H1 (cell line): ENCODE measurements at regions not wholly inside any gene's neighbourhood (a gene's known extent, or its start where the extent isn't known, plus 50 kb on each side); places are given as distances from the start of the nearest gene placed in this dataset.
"Not testable (repeated sequence)": the region's sequence is repeated elsewhere in the genome, so short reads cannot be mapped to it uniquely, and the experiment has no call there.

Source experiments
- CTCF ChIA-PET: fragments of 300-600 bp; sonication (Branson Sonifier 250); formaldehyde crosslinking; loops from one replicate; lab custom pipeline; 2021; ENCODE audit not compliant: partially characterized antibody; lab: Charles Lee
- POLR2A ChIA-PET: fragments of 300-600 bp; sonication (Branson Sonifier 250); formaldehyde crosslinking; loops from one replicate; lab custom pipeline; 2021; ENCODE audit warnings: inconsistent platforms; ENCODE audit not compliant: partially characterized antibody; lab: Charles Lee
- DNase-seq, 2 experiments: peaks; one replicate each; pipeline versions ENCODE4 v3.0.0 to v3.0.0-alpha.2; 2010 to 2022; ENCODE audit warnings: low spot score in 2 of 2, low read depth in 1 of 2, mixed read lengths in 1 of 2
- FAIRE-seq: peaks from 2 replicates; lab custom pipeline; 2011; peaks lifted over from hg19 to GRCh38; lab: Jason Lieb, UNC
- H2AFZ ChIP-seq: 2 replicates; pipeline ENCODE4 v1.8.1; 2012; ENCODE audit warnings: low read length, inconsistent platforms
- H2AK5ac ChIP-seq: 2 replicates; pipeline ENCODE4 v1.6.1; 2013; ENCODE audit warnings: low read depth, low read length
- H2BK120ac ChIP-seq: replicated peaks from 2 replicates; pipeline ENCODE3; 2013; ENCODE audit warnings: low read depth, low read length, inconsistent platforms
- H2BK12ac ChIP-seq: 2 replicates; pipeline ENCODE4 v1.6.1; 2013; ENCODE audit warnings: low read depth, low read length
- H2BK15ac ChIP-seq: 2 replicates; pipeline ENCODE4 v1.6.1; 2013; ENCODE audit warnings: low read length
- H2BK20ac ChIP-seq: 2 replicates; pipeline ENCODE4 v1.6.1; 2013; ENCODE audit warnings: low read length
- H2BK5ac ChIP-seq: 2 replicates; pipeline ENCODE4 v1.6.1; 2013; ENCODE audit warnings: low read depth, low read length
- H3K14ac ChIP-seq: 2 replicates; pipeline ENCODE4 v1.6.1; 2013; ENCODE audit warnings: inconsistent platforms; ENCODE audit not compliant: insufficient read length
- H3K18ac ChIP-seq: 2 replicates; pipeline ENCODE4 v1.6.1; 2013; ENCODE audit warnings: low read length; ENCODE audit errors: extremely low read depth
- H3K23ac ChIP-seq: 2 replicates; pipeline ENCODE4 v1.6.1; 2013; ENCODE audit warnings: inconsistent platforms; ENCODE audit not compliant: insufficient read length
- H3K23me2 ChIP-seq: 2 replicates; pipeline ENCODE4 v1.6.1; 2013; ENCODE audit warnings: low read depth, low read length
- H3K27ac ChIP-seq: 2 replicates; pipeline ENCODE4 v1.6.1; 2011; ENCODE audit warnings: low read depth, low read length, inconsistent platforms
- H3K27me3 ChIP-seq, 4 experiments: replicated peaks in 1 of 4; 1 replicate in 1 of 4; 2 replicates in 3 of 4; pipeline versions ENCODE4 v1.6.1 to v1.8.1; 2011 to 2013; ENCODE audit warnings: low read length in 3 of 4, mild to moderate bottlenecking in 3 of 4, inconsistent platforms in 2 of 4, mixed read lengths in 2 of 4, moderate library complexity in 1 of 4; ENCODE audit not compliant: control insufficient read depth in 3 of 4, insufficient read depth in 3 of 4; ENCODE audit errors: extremely low read depth in 1 of 4
- H3K36me3 ChIP-seq, 4 experiments: 2 replicates each; pipeline versions ENCODE4 v1.6.1 to v1.8.1; 2011 to 2013; ENCODE audit warnings: mild to moderate bottlenecking in 4 of 4, low read length in 3 of 4, moderate library complexity in 2 of 4, control low read depth in 1 of 4, inconsistent platforms in 1 of 4; ENCODE audit not compliant: insufficient read depth in 4 of 4, control insufficient read depth in 2 of 4
- H3K4ac ChIP-seq: replicated peaks from 2 replicates; pipeline ENCODE3; 2013; ENCODE audit warnings: low read length, low read depth, mixed read lengths, inconsistent platforms; ENCODE audit not compliant: insufficient read length
- H3K4me1 ChIP-seq, 4 experiments: replicated peaks in 1 of 4; 1 replicate in 1 of 4; 2 replicates in 3 of 4; pipeline versions ENCODE4 v1.6.1 to v1.8.1; 2011 to 2013; ENCODE audit warnings: low read length in 3 of 4, inconsistent platforms in 2 of 4, mixed read lengths in 1 of 4; ENCODE audit not compliant: insufficient read depth in 4 of 4, control insufficient read depth in 3 of 4
- H3K4me2 ChIP-seq, 2 experiments: 2 replicates each; pipeline versions ENCODE4 v1.6.1 to v1.8.1; 2011 to 2013; ENCODE audit warnings: low read depth in 2 of 2, low read length in 2 of 2, control low read depth in 1 of 2, inconsistent platforms in 1 of 2, mild to moderate bottlenecking in 1 of 2; ENCODE audit not compliant: insufficient read depth in 1 of 2
- H3K4me3 ChIP-seq, 4 experiments: fragments of 200-600, 300-600 bp in 1 of 4; sonication (generic), shearing (Covaris generic), sonication (Bioruptor Twin) in 1 of 4; 2 replicates each; pipeline versions ENCODE4 v1.5.1 to v1.8.1; 2011 to 2016; ENCODE audit warnings: low read length in 4 of 4, low read depth in 3 of 4, control low read depth in 2 of 4, inconsistent platforms in 2 of 4, mild to moderate bottlenecking in 2 of 4, mixed read lengths in 1 of 4, moderate library complexity in 1 of 4; ENCODE audit not compliant: insufficient read depth in 2 of 4; ENCODE audit errors: extremely low read depth in 1 of 4
- H3K56ac ChIP-seq: replicated peaks from 2 replicates; pipeline ENCODE3; 2013; ENCODE audit warnings: low read depth, mild to moderate bottlenecking, mixed read lengths, low read length, inconsistent platforms; ENCODE audit not compliant: insufficient read length
- H3K79me1 ChIP-seq: 2 replicates; pipeline ENCODE4 v1.6.1; 2013; ENCODE audit warnings: low read depth, low read length, control low read depth
- H3K79me2 ChIP-seq, 2 experiments: 2 replicates each; pipeline versions ENCODE4 v1.6.1 to v1.8.1; 2012 to 2013; ENCODE audit warnings: low read length in 2 of 2, mild to moderate bottlenecking in 2 of 2, inconsistent platforms in 1 of 2; ENCODE audit not compliant: insufficient read depth in 2 of 2, control insufficient read depth in 1 of 2
- H3K9ac ChIP-seq, 4 experiments: replicated peaks in 1 of 4; 1 replicate in 1 of 4; 2 replicates in 3 of 4; pipeline versions ENCODE4 v1.6.1 to v1.8.1; 2011 to 2013; ENCODE audit warnings: low read depth in 3 of 4, low read length in 3 of 4, control low read depth in 2 of 4, mild to moderate bottlenecking in 2 of 4, moderate library complexity in 2 of 4, inconsistent platforms in 1 of 4; ENCODE audit errors: extremely low read depth in 1 of 4
- H3K9me3 ChIP-seq, 2 experiments: 2 replicates each; pipeline versions ENCODE4 v1.6.1 to v1.8.1; 2012 to 2013; ENCODE audit warnings: mild to moderate bottlenecking in 2 of 2, moderate library complexity in 2 of 2, control low read depth in 1 of 2, inconsistent platforms in 1 of 2, low read depth in 1 of 2, low read length in 1 of 2, mixed read lengths in 1 of 2; ENCODE audit not compliant: insufficient read depth in 2 of 2
- H4K20me1 ChIP-seq, 2 experiments: replicated peaks in 1 of 2; 2 replicates each; pipeline versions ENCODE3 to v1.8.1; 2011 to 2013; ENCODE audit warnings: inconsistent platforms in 2 of 2, low read length in 2 of 2, mild to moderate bottlenecking in 1 of 2; ENCODE audit not compliant: insufficient read depth in 2 of 2, control insufficient read depth in 1 of 2
- H4K5ac ChIP-seq: 2 replicates; pipeline ENCODE4 v1.6.1; 2013; ENCODE audit warnings: low read length, low read depth, mixed read lengths, inconsistent platforms; ENCODE audit not compliant: insufficient read length
- H4K8ac ChIP-seq: 2 replicates; pipeline ENCODE4 v1.8.0; 2013; ENCODE audit warnings: mild to moderate bottlenecking, moderate library complexity, low read length, inconsistent platforms; ENCODE audit not compliant: insufficient read depth; ENCODE audit errors: extremely low read depth
- H4K91ac ChIP-seq: replicated peaks from 2 replicates; pipeline ENCODE3; 2013; ENCODE audit warnings: low read length, mixed read lengths, inconsistent platforms; ENCODE audit not compliant: insufficient read length
- WGBS, 2 experiments: shearing (Covaris generic) in 1 of 2; methylation state at CpG; one replicate each; pipeline versions ENCODE4 v1.1.6 to v1.1.7; 2013 to 2015; ENCODE audit warnings: low lambda C conversion rate in 2 of 2, mixed read lengths in 2 of 2, inconsistent platforms in 1 of 2, low coverage in 1 of 2, missing lambda C conversion rate in 1 of 2; ENCODE audit not compliant: insufficient replicate concordance in 2 of 2, insufficient coverage in 1 of 2, insufficient read length in 1 of 2; ENCODE audit errors: extremely low coverage in 1 of 2, missing lambda C conversion rate in 1 of 2; 5-methylcytosine and 5-hydroxymethylcytosine counted together

GRCh38 chr11:116338500-116338899, 434.3 kb downstream of the BUD13 start:
- DNase-seq, H2BK15ac ChIP-seq, H4K8ac ChIP-seq, H3K18ac ChIP-seq, H3K9me3 ChIP-seq, H3K9ac ChIP-seq, FAIRE-seq, H2AK5ac ChIP-seq, H3K23me2 ChIP-seq, H2BK5ac ChIP-seq, POLR2A ChIA-PET, H3K4me1 ChIP-seq, H2BK20ac ChIP-seq, H3K14ac ChIP-seq, H3K79me1 ChIP-seq, H3K4me2 ChIP-seq, H2AFZ ChIP-seq, H3K4ac ChIP-seq, H3K4me3 ChIP-seq, H4K5ac ChIP-seq, H3K27ac ChIP-seq, H3K27me3 ChIP-seq, H4K20me1 ChIP-seq, H3K79me2 ChIP-seq, H3K23ac ChIP-seq, H2BK120ac ChIP-seq, H4K91ac ChIP-seq, H3K56ac ChIP-seq, H2BK12ac ChIP-seq, H3K36me3 ChIP-seq: not testable (repeated sequence)
- CTCF ChIA-PET: interaction anchor here (0.6 to 1.1 kb wide), 3 partner anchors 8 to 17 kb away, joined by 3 to 5 read pairs (median 3); no protein-coding TSS in a partner anchor
- WGBS, 2 experiments: 95% methylated on average over 4 of the region's 4 CpGs; no CpG with 5 or more reads in 1 of the 2 experiments
